ENCODE measurements at regions not wholly inside any gene's neighbourhood (a gene's known extent, or its start where the extent isn't known, plus 50 kb on each side); places are given as distances from the start of the nearest gene placed in this dataset.
"Not testable (repeated sequence)": the region's sequence is repeated elsewhere in the genome, so short reads cannot be mapped to it uniquely, and the experiment has no call there.

DNA sequence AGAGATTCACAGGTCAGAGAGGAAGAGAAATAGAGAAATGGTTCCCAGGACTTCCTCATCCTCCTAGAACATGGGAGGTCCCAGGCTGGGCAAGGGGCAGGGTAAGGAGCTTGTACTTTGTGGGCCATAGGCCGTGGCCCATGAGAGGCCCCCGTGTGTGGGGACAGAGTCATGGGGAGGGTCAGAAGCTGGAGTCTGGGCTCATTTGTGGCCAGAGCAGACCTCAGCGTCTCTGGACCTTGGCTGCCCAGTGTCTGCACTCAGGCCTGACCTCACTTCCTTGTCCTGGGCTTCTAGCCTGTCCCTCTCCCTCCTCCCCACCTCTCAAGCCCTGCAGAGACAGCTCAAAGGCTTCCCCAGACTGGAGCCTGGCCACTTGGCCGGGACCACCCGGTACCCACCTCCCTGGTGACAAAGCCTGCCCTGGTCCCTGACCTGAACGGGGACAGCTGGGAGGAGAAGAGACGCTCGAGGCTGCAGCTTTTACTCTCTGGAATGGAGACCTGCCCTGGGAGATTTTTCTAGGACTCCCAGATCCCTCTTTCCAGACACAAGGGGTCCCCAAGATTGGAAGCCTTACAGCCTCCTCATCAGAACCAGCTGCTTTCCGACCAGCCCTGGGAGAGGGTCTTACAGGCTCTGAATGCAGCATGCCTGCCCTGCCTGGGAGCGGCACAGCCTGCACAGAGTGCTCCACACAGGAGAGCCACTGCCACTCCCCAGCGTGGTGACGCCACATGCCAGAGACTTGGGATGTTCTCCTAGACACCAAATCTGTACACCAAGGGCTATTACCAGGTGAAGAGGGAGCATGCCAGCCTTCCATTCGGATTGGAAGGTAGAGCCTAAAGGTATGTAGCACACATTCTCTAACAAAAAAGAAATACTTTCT lies 569.0 kb upstream of the B3GAT1 start:
- Histone ChIP-seq H3K27ac (ENCODE audit: insufficient read depth, low read length) (no peak overlapping the region), H4K20me1 (ENCODE audit: control insufficient read depth, extremely low read depth, insufficient read depth, low read length) (no peaks in the 10 kb centered on the region), H3K9me3 (ENCODE audit: control insufficient read depth, insufficient read depth, low read depth, low read length) (no peaks in the 10 kb centered on the region), H3K4me3 (replicated peaks in 1 of 4; ENCODE audit: control extremely low read depth in 1 of 4, insufficient read depth in 1 of 4, low read depth in 3 of 4, low read length in 4 of 4) (no peak overlapping the region), H3K79me2 (ENCODE audit: control insufficient read depth, insufficient read depth, low read length) (no peaks in the 10 kb centered on the region), H3K27me3 (ENCODE audit: control insufficient read depth, insufficient read depth, low read length) (no peaks in the 10 kb centered on the region), H3K9ac (ENCODE audit: insufficient read depth, low read length) (no peak overlapping the region), H3K4me1 (ENCODE audit: control insufficient read depth, extremely low read depth, insufficient read depth, low read length) (no peaks in the 10 kb centered on the region), H3K36me3 (ENCODE audit: control insufficient read depth, insufficient read depth, low read length) (no peaks in the 10 kb centered on the region), H3K4me2 (ENCODE audit: extremely low read depth, insufficient read depth, low read length) (no peak overlapping the region), H2AFZ (ENCODE audit: low read length) (no peak overlapping the region)
- TF ChIP-seq EZH2 (IDR thresholded peaks at IDR 0.05; ENCODE audit: low read length, missing control alignments) = no peak
- TF ChIP-seq, protein P1, sequence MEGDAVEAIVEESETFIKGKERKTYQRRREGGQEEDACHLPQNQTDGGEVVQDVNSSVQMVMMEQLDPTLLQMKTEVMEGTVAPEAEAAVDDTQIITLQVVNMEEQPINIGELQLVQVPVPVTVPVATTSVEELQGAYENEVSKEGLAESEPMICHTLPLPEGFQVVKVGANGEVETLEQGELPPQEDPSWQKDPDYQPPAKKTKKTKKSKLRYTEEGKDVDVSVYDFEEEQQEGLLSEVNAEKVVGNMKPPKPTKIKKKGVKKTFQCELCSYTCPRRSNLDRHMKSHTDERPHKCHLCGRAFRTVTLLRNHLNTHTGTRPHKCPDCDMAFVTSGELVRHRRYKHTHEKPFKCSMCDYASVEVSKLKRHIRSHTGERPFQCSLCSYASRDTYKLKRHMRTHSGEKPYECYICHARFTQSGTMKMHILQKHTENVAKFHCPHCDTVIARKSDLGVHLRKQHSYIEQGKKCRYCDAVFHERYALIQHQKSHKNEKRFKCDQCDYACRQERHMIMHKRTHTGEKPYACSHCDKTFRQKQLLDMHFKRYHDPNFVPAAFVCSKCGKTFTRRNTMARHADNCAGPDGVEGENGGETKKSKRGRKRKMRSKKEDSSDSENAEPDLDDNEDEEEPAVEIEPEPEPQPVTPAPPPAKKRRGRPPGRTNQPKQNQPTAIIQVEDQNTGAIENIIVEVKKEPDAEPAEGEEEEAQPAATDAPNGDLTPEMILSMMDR (conservative IDR thresholded peaks at IDR 0.05 in 1 of 2, IDR thresholded peaks at IDR 0.05 in 1 of 2; ENCODE audit: low read depth in 1 of 2, low read length in 2 of 2) = no peak
- no peak for DNase-seq (ENCODE audit: low read depth in 2 of 2)

DNA sequence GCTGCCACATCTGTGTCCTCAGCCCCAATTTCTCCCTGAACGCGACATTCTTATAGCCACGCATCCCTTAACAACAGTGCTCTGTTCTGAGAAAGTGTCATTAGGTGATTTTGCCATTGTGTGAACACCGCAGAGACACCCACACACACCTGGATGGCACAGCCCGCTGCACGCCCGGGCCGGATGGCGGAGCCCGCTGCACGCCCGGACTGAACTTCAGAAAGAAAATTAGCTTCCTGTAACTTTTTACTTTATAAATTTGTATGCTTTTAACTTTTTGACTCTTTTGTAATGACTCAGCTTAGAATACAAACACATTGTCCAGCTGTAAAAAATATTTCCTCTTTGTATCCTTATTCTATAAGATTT lies 567.0 kb upstream of the B3GAT1 start:
- not testable (repeated sequence) for H3K9me3 ChIP-seq (ENCODE audit: control insufficient read depth, insufficient read depth, low read depth, low read length); H3K79me2 ChIP-seq (ENCODE audit: control insufficient read depth, insufficient read depth, low read length); H3K9ac ChIP-seq (ENCODE audit: insufficient read depth, low read length); DNase-seq (ENCODE audit: low read depth in 2 of 2); H3K4me2 ChIP-seq (ENCODE audit: extremely low read depth, insufficient read depth, low read length); H3K4me1 ChIP-seq (ENCODE audit: control insufficient read depth, extremely low read depth, insufficient read depth, low read length); H2AFZ ChIP-seq (ENCODE audit: low read length); H3K4me3 ChIP-seq (replicated peaks in 1 of 4; ENCODE audit: control extremely low read depth in 1 of 4, insufficient read depth in 1 of 4, low read depth in 3 of 4, low read length in 4 of 4); H4K20me1 ChIP-seq (ENCODE audit: control insufficient read depth, extremely low read depth, insufficient read depth, low read length); H3K27ac ChIP-seq (ENCODE audit: insufficient read depth, low read length); H3K36me3 ChIP-seq (ENCODE audit: control insufficient read depth, insufficient read depth, low read length); H3K27me3 ChIP-seq (ENCODE audit: control insufficient read depth, insufficient read depth, low read length)

DNA sequence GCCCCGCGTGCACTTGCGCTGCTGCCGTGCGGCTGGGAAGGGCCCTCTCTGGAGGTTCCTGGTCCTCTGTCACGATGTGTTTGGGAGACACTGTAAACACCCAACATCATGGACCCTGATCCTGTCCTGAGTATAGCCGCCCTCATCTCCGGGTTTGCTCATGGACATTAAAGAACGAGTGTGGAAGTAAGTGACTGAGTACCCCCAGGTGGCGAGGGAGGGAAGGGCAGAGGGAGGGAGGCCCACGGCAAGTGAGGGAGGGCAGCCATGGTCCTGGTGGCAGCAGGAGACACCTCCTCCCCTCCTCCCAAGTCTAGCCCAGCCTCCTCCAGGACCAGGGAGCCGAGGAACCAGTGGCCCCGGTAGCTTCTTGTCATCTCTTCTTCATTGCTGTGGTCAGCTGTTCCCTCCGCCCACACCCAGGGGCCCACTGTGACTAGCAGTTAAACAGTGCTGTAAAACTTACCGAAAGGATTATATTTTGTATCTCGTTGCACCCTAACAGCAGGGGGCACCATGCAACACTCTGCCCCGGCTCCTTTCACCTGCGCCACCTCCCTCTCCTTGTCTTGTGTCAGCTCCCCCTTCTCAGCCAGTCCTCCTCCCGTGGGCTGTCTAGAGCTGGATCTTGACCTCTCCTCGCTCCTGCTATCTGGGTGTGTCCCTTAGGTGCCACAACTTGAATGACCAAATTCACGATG lies 566.5 kb upstream of the B3GAT1 start:
- Histone ChIP-seq H3K9me3 (ENCODE audit: control insufficient read depth, insufficient read depth, low read depth, low read length) (no peaks in the 10 kb centered on the region), H3K36me3 (ENCODE audit: control insufficient read depth, insufficient read depth, low read length) (no peaks in the 10 kb centered on the region), H4K20me1 (ENCODE audit: control insufficient read depth, extremely low read depth, insufficient read depth, low read length) (no peaks in the 10 kb centered on the region), H3K4me1 (ENCODE audit: control insufficient read depth, extremely low read depth, insufficient read depth, low read length) (no peaks in the 10 kb centered on the region), H3K79me2 (ENCODE audit: control insufficient read depth, insufficient read depth, low read length) (no peaks in the 10 kb centered on the region), H3K27ac (ENCODE audit: insufficient read depth, low read length) (no peak overlapping the region), H3K9ac (ENCODE audit: insufficient read depth, low read length) (no peak overlapping the region), H3K4me2 (ENCODE audit: extremely low read depth, insufficient read depth, low read length) (no peak overlapping the region), H3K27me3 (ENCODE audit: control insufficient read depth, insufficient read depth, low read length) (no peaks in the 10 kb centered on the region), H2AFZ (ENCODE audit: low read length) (no peak overlapping the region), H3K4me3 (replicated peaks in 1 of 4; ENCODE audit: control extremely low read depth in 1 of 4, insufficient read depth in 1 of 4, low read depth in 3 of 4, low read length in 4 of 4) (no peak overlapping the region)
- no peak for DNase-seq (ENCODE audit: low read depth in 2 of 2)
- TF ChIP-seq EZH2 (IDR thresholded peaks at IDR 0.05; ENCODE audit: low read length, missing control alignments) = no peak
- TF ChIP-seq, protein P1 (conservative IDR thresholded peaks at IDR 0.05 in 1 of 2, IDR thresholded peaks at IDR 0.05 in 1 of 2; ENCODE audit: low read depth in 1 of 2, low read length in 2 of 2) = no peak
